Mesendoderm (in vitro differentiated cells): ENCODE measurements at regions not wholly inside any gene's neighbourhood (a gene's known extent, or its start where the extent isn't known, plus 50 kb on each side); places are given as distances from the start of the nearest gene placed in this dataset.
A peak's percentile ranks its signal among the peaks of the same experiment; 100 is the strongest.
"Not testable (repeated sequence)": the region's sequence is repeated elsewhere in the genome, so short reads cannot be mapped to it uniquely, and the experiment has no call there.

Source experiments
- DNase-seq: peaks from one replicate; pipeline ENCODE4 v3.0.0; 2013
- H2AK5ac ChIP-seq: 2 replicates; pipeline ENCODE4 v1.6.1; 2013; ENCODE audit warnings: low read length, inconsistent platforms
- H2BK120ac ChIP-seq: 2 replicates; pipeline ENCODE4 v1.6.1; 2013; ENCODE audit warnings: low read depth, mild to moderate bottlenecking, low read length, moderate library complexity, mixed read lengths
- H2BK15ac ChIP-seq: replicated peaks from 2 replicates; pipeline ENCODE4 v1.6.1; 2013; ENCODE audit warnings: low read depth, mild to moderate bottlenecking, moderate library complexity
- H2BK5ac ChIP-seq: 2 replicates; pipeline ENCODE4 v1.6.1; 2013; ENCODE audit warnings: low read length, inconsistent platforms
- H3K18ac ChIP-seq: 2 replicates; pipeline ENCODE4 v1.6.1; 2013; ENCODE audit warnings: mild to moderate bottlenecking, low read length, mixed read lengths
- H3K23ac ChIP-seq: one replicate; pipeline ENCODE4 v1.6.1; 2013; ENCODE audit warnings: low read length
- H3K27ac ChIP-seq: 2 replicates; pipeline ENCODE4 v1.5.1; 2013; ENCODE audit warnings: low read depth, mild to moderate bottlenecking, inconsistent platforms, low read length, moderate library complexity
- H3K27me3 ChIP-seq: 2 replicates; pipeline ENCODE4 v1.6.1; 2013; ENCODE audit warnings: low read length, control low read depth, mild to moderate bottlenecking, inconsistent platforms; ENCODE audit not compliant: insufficient read depth, poor library complexity
- H3K36me3 ChIP-seq: 2 replicates; pipeline ENCODE4 v1.6.1; 2013; ENCODE audit warnings: low read length, inconsistent platforms; ENCODE audit not compliant: control insufficient read depth, insufficient read depth
- H3K4ac ChIP-seq: one replicate; pipeline ENCODE4 v1.6.1; 2013; ENCODE audit warnings: low read depth, mild to moderate bottlenecking, low read length, moderate library complexity
- H3K4me1 ChIP-seq: 2 replicates; pipeline ENCODE4 v1.6.1; 2013; ENCODE audit warnings: low read depth, low read length, inconsistent platforms; ENCODE audit not compliant: control insufficient read depth
- H3K4me2 ChIP-seq: 2 replicates; pipeline ENCODE4 v1.6.1; 2013; ENCODE audit warnings: low read length
- H3K4me3 ChIP-seq: 2 replicates; pipeline ENCODE4 v1.5.1; 2013; ENCODE audit warnings: mild to moderate bottlenecking, low read length
- H3K56ac ChIP-seq: one replicate; pipeline ENCODE4 v1.6.1; 2013; ENCODE audit warnings: low read length
- H3K79me1 ChIP-seq: 2 replicates; pipeline ENCODE4 v1.6.1; 2013; ENCODE audit warnings: low read length, inconsistent platforms
- H3K79me2 ChIP-seq: 2 replicates; pipeline ENCODE4 v1.6.1; 2013; ENCODE audit warnings: mild to moderate bottlenecking, low read length; ENCODE audit not compliant: control insufficient read depth, insufficient read depth
- H3K9ac ChIP-seq: 2 replicates; pipeline ENCODE4 v1.6.1; 2013; ENCODE audit warnings: low read length, inconsistent platforms
- H4K5ac ChIP-seq: one replicate; pipeline ENCODE4 v1.6.1; 2013; ENCODE audit warnings: low read length
- H4K8ac ChIP-seq: one replicate; pipeline ENCODE4 v1.6.1; 2013; ENCODE audit warnings: low read depth, mild to moderate bottlenecking, control low read depth, low read length, moderate library complexity
- WGBS: extraction: QIAGEN DNeasy Blood & Tissue Kit; methylation state at CpG from one replicate; pipeline ENCODE4 v1.1.7; 2013; ENCODE audit warnings: low lambda C conversion rate, missing lambda C conversion rate; ENCODE audit not compliant: insufficient coverage; ENCODE audit errors: extremely low coverage; 5-methylcytosine and 5-hydroxymethylcytosine counted together

- H3K4ac ChIP-seq, H3K79me2 ChIP-seq: not testable (repeated sequence)
- no CpG with 5 or more reads among the region's 3 CpGs for WGBS
Observed at GRCh38 chr1:96564401-96564800, 157.2 kb upstream of the PTBP2 start.

GRCh38 chr1:96565546-96565945, 156.0 kb upstream of the PTBP2 start:
- DNase-seq: no peak
- Histone ChIP-seq H3K9ac (no peak overlapping the region), H3K4ac (no peak overlapping the region), H3K18ac (no peak overlapping the region), H3K79me2 (no peaks in the 10 kb centered on the region), H4K8ac (no peak overlapping the region), H3K56ac (no peak overlapping the region), H2AK5ac (no peak overlapping the region), H3K4me3 (no peak overlapping the region), H3K23ac (no peak overlapping the region), H2BK120ac (no peak overlapping the region), H2BK5ac (no peak overlapping the region), H3K27me3 (no peaks in the 10 kb centered on the region), H3K36me3 (no peaks in the 10 kb centered on the region), H2BK15ac (no peak overlapping the region), H3K4me1 (no peaks in the 10 kb centered on the region), H3K4me2 (no peak overlapping the region), H3K27ac (no peak overlapping the region), H3K79me1 (no peaks in the 10 kb centered on the region), H4K5ac (no peak overlapping the region)
- WGBS: no CpG with 5 or more reads among the region's 1 CpG

More at GRCh38 chr1:96564401-96564800, 157.2 kb upstream of the PTBP2 start:
- not testable (repeated sequence) for H3K27me3 ChIP-seq, H2AK5ac ChIP-seq, H3K56ac ChIP-seq, H2BK120ac ChIP-seq, H4K8ac ChIP-seq, H3K23ac ChIP-seq, H2BK15ac ChIP-seq, H3K27ac ChIP-seq, H3K9ac ChIP-seq, H2BK5ac ChIP-seq, H3K36me3 ChIP-seq, H4K5ac ChIP-seq, H3K4me3 ChIP-seq, H3K79me1 ChIP-seq, H3K4me1 ChIP-seq, DNase-seq, H3K4me2 ChIP-seq, H3K18ac ChIP-seq

- Histone ChIP-seq H3K56ac (no peak overlapping the region), H3K9ac (no peak overlapping the region), H3K4me2 (no peak overlapping the region), H3K18ac (no peak overlapping the region), H2BK120ac (no peak overlapping the region), H2AK5ac (no peak overlapping the region), H3K79me2 (no peaks in the 10 kb centered on the region), H3K4me1 (no peaks in the 10 kb centered on the region), H2BK5ac (no peak overlapping the region), H4K8ac (no peak overlapping the region), H3K27me3 (no peaks in the 10 kb centered on the region), H3K4me3 (no peak overlapping the region), H3K79me1 (no peaks in the 10 kb centered on the region), H3K23ac (no peak overlapping the region), H3K36me3 (no peaks in the 10 kb centered on the region), H3K27ac (no peak overlapping the region), H3K4ac (no peak overlapping the region), H2BK15ac (no peak overlapping the region), H4K5ac (no peak overlapping the region)
- no CpG with 5 or more reads among the region's 3 CpGs for WGBS
- DNase-seq: no peak
Observed at GRCh38 chr1:96568639-96569038, 152.9 kb upstream of the PTBP2 start.

GRCh38 chr1:96569288-96569687, 152.3 kb upstream of the PTBP2 start:
- Histone ChIP-seq H3K4me3 (no peak overlapping the region), H3K9ac (no peak overlapping the region), H4K5ac (no peak overlapping the region), H3K79me2 (no peaks in the 10 kb centered on the region), H2AK5ac (no peak overlapping the region), H2BK5ac (no peak overlapping the region), H3K4me2 (no peak overlapping the region), H3K56ac (no peak overlapping the region), H2BK120ac (no peak overlapping the region), H3K27ac (no peak overlapping the region), H3K79me1 (no peaks in the 10 kb centered on the region), H2BK15ac (no peak overlapping the region), H3K36me3 (no peaks in the 10 kb centered on the region), H3K27me3 (no peaks in the 10 kb centered on the region), H4K8ac (no peak overlapping the region), H3K4me1 (no peaks in the 10 kb centered on the region), H3K18ac (no peak overlapping the region), H3K23ac (no peak overlapping the region), H3K4ac (no peak overlapping the region)
- WGBS: no CpG with 5 or more reads among the region's 2 CpGs
- DNase-seq: no peak

DNA sequence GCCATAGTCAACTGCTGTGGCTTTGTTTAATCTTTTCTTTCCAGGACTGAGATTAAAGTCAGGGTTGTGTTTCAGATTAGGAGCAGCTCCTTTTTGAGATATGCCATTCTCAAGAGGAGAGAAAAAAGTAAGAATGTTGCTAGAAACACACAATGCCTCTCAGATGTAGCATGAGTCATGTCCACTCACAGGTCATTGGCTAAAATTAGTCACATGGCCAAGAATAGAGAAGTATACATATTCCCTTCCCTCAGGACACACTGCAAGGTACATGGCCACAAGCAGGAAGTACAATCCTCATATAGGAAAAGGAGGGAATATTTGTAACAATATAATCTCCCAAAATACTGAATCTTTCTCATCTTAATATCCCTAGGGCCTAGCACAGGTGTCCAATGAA, 141.9 kb upstream of the PTBP2 start:
- H2AK5ac ChIP-seq: no peak overlapping the region
- no peak overlapping the region for H3K27ac ChIP-seq
- no peaks in the 10 kb centered on the region for H3K79me1 ChIP-seq
- H3K4me3 ChIP-seq: no peak overlapping the region
- H4K5ac ChIP-seq: no peak overlapping the region
- H2BK5ac ChIP-seq: no peak overlapping the region
- H3K4me2 ChIP-seq: no peak overlapping the region
- H3K79me2 ChIP-seq: no peaks in the 10 kb centered on the region
- H3K56ac ChIP-seq: no peak overlapping the region
- H3K4me1 ChIP-seq: no peaks in the 10 kb centered on the region
- H3K18ac ChIP-seq: no peak overlapping the region
- no peaks in the 10 kb centered on the region for H3K36me3 ChIP-seq
- H3K23ac ChIP-seq: no peak overlapping the region
- no peak overlapping the region for H3K4ac ChIP-seq
- H4K8ac ChIP-seq: no peak overlapping the region
- H3K9ac ChIP-seq: no peak overlapping the region
- H3K27me3 ChIP-seq: no peaks in the 10 kb centered on the region
- peak; percentile 27 for DNase-seq
- no peak overlapping the region for H2BK120ac ChIP-seq
- H2BK15ac ChIP-seq: no peak overlapping the region

DNA sequence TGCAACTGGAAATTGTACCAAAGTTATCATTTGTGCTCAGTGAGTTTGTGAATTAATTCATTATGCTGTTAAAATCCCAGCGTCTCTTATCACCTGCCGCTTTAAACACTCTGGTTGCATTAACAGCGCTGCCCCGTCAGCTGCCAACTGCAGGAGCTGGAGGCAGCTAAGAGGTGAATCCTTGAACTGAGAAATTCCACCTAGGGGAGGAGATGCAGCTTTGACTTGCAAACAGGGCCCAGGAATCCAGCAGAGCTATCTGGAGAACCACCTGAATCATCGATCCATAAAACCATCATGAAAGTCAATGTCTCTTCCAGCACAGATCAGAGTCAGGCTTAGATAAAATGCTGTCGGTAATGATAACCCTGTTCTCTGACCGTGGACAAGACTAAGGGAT, 140.7 kb upstream of the PTBP2 start:
- H3K18ac ChIP-seq: no peak overlapping the region
- H3K79me1 ChIP-seq: no peaks in the 10 kb centered on the region
- no peaks in the 10 kb centered on the region for H3K79me2 ChIP-seq
- no peak overlapping the region for H3K9ac ChIP-seq
- no peak overlapping the region for H3K4me2 ChIP-seq
- no peak overlapping the region for H4K8ac ChIP-seq
- H2AK5ac ChIP-seq: no peak overlapping the region
- no peak overlapping the region for H2BK5ac ChIP-seq
- no peak overlapping the region for H3K4me3 ChIP-seq
- no peak overlapping the region for H3K23ac ChIP-seq
- peak; percentile 70 for DNase-seq
- H4K5ac ChIP-seq: no peak overlapping the region
- no peaks in the 10 kb centered on the region for H3K36me3 ChIP-seq
- no peak overlapping the region for H2BK120ac ChIP-seq
- no peak overlapping the region for H2BK15ac ChIP-seq
- WGBS: no CpG with 5 or more reads among the region's 7 CpGs
- H3K4me1 ChIP-seq: no peaks in the 10 kb centered on the region
- no peak overlapping the region for H3K56ac ChIP-seq
- H3K27ac ChIP-seq: no peak overlapping the region
- no peak overlapping the region for H3K4ac ChIP-seq
- no peaks in the 10 kb centered on the region for H3K27me3 ChIP-seq
